TTC549 (cell line): ENCODE measurements at regions not wholly inside any gene's neighbourhood (a gene's known extent, or its start where the extent isn't known, plus 50 kb on each side); places are given as distances from the start of the nearest gene placed in this dataset.
"Not testable (repeated sequence)": the region's sequence is repeated elsewhere in the genome, so short reads cannot be mapped to it uniquely, and the experiment has no call there.

ENCODE experiments used
- FAIRE-seq: peaks from 2 replicates; lab custom pipeline; 2012; peaks lifted over from hg19 to GRCh38; lab: Jason Lieb, UNC

GRCh38 chr5:121503111-121503840 lies 348.4 kb upstream of the FTMT start:
- FAIRE-seq = no peak

GRCh38 chr5:121516997-121517396 lies 334.7 kb upstream of the FTMT start:
- no peak for FAIRE-seq

- no peak for FAIRE-seq
These were observed 326.0 kb upstream of the FTMT start for GRCh38 chr5:121525706-121526105.

- no peak for FAIRE-seq
These were observed 324.8 kb upstream of the FTMT start for GRCh38 chr5:121526908-121527307.

GRCh38 chr5:121533814-121534213 lies 317.9 kb upstream of the FTMT start:
- FAIRE-seq = no peak

GRCh38 chr5:121550989-121551388 lies 300.7 kb upstream of the FTMT start:
- FAIRE-seq = no peak

GRCh38 chr5:121559832-121560231 lies 291.9 kb upstream of the FTMT start:
- no peak for FAIRE-seq

- FAIRE-seq = no peak
These were observed 279.6 kb upstream of the FTMT start for GRCh38 chr5:121572061-121572460.

- no peak for FAIRE-seq
These were observed 277.8 kb upstream of the FTMT start for GRCh38 chr5:121573721-121574382.

GRCh38 chr5:121581588-121581987 lies 270.1 kb upstream of the FTMT start:
- FAIRE-seq = no peak

GRCh38 chr5:121596882-121597281 lies 254.8 kb upstream of the FTMT start:
- FAIRE-seq = no peak

- no peak for FAIRE-seq
These were observed 242.9 kb upstream of the FTMT start for GRCh38 chr5:121608826-121609225.

- FAIRE-seq = no peak
These were observed 227.6 kb upstream of the FTMT start for GRCh38 chr5:121624035-121624434.

GRCh38 chr5:121628783-121629182 lies 222.9 kb upstream of the FTMT start:
- no peak for FAIRE-seq

- no peak for FAIRE-seq
These were observed 221.3 kb upstream of the FTMT start for GRCh38 chr5:121630402-121630801.

- FAIRE-seq = no peak
These were observed 216.7 kb upstream of the FTMT start for GRCh38 chr5:121634946-121635345.

- FAIRE-seq = no peak
These were observed 213.6 kb upstream of the FTMT start for GRCh38 chr5:121638126-121638525.

GRCh38 chr5:121640298-121640697 lies 211.4 kb upstream of the FTMT start:
- FAIRE-seq = no peak

- FAIRE-seq = no peak
These were observed 193.5 kb upstream of the FTMT start for GRCh38 chr5:121658221-121658620.

GRCh38 chr5:121660142-121660541 lies 191.5 kb upstream of the FTMT start:
- FAIRE-seq = no peak

- not testable (repeated sequence) for FAIRE-seq
These were observed 186.1 kb upstream of the FTMT start for GRCh38 chr5:121665542-121665941.

- FAIRE-seq = no peak
These were observed 184.4 kb upstream of the FTMT start for GRCh38 chr5:121667292-121667691.

GRCh38 chr5:121668635-121669034 lies 183.0 kb upstream of the FTMT start:
- no peak for FAIRE-seq

- no peak for FAIRE-seq
These were observed 180.1 kb upstream of the FTMT start for GRCh38 chr5:121671624-121672023.
